Esophagus muscularis mucosa (tissue), 4 donors: ENCODE measurements at regions not wholly inside any gene's neighbourhood (a gene's known extent, or its start where the extent isn't known, plus 50 kb on each side); places are given as distances from the start of the nearest gene placed in this dataset.

Source experiments
- DNase-seq: peaks from one replicate; pipeline ENCODE4 v3.0.0-alpha.2; 2017; ENCODE audit errors: extremely low spot score
- H3K27ac ChIP-seq, 4 donors: fragments of 200-600 bp; sonication (generic); replicated peaks in 1 of 4; 1 replicate in 3 of 4; 2 replicates in 1 of 4; pipeline ENCODE4 v1.5.1; 2016 to 2019; ENCODE audit warnings: mild to moderate bottlenecking in 1 of 4
- H3K27me3 ChIP-seq, 4 donors: fragments of 200-600 bp; sonication (generic); one replicate each; pipeline versions ENCODE4 v1.5.1 to v1.6.0; 2016 to 2019
- H3K36me3 ChIP-seq, 4 donors: fragments of 200-600 bp; sonication (generic); one replicate each; pipeline ENCODE4 v1.5.1; 2016 to 2019
- H3K4me1 ChIP-seq, 4 donors: fragments of 200-600 bp; sonication (generic); one replicate each; pipeline ENCODE4 v1.5.1; 2016 to 2019
- H3K4me3 ChIP-seq, 4 donors: fragments of 200-600 bp; sonication (generic); 1 replicate in 2 of 4; 2 replicates in 2 of 4; pipeline ENCODE4 v1.5.1; 2016 to 2019; ENCODE audit warnings: mild to moderate bottlenecking in 4 of 4, moderate library complexity in 1 of 4
- H3K9me3 ChIP-seq, 4 donors: fragments of 200-600 bp; sonication (generic); 1 replicate in 3 of 4; 2 replicates in 1 of 4; pipeline ENCODE4 v1.5.1; 2016 to 2019
- CTCF ChIP-seq, 3 experiments: fragments of 200-600 bp in 2 of 3; fragments of 450-650 bp in 1 of 3; sonication (generic) in 2 of 3; IDR thresholded peaks; one replicate each; pipeline ENCODE4 v1.5.1; 2017 to 2019; ENCODE audit warnings: antibody characterized with exemption in 3 of 3, mild to moderate bottlenecking in 2 of 3, moderate library complexity in 1 of 3
- EP300 ChIP-seq: sonication (generic); formaldehyde crosslinking; IDR thresholded peaks from one replicate; pipeline ENCODE4 v1.6.1; 2017; ENCODE audit warnings: antibody characterized with exemption
- POLR2A ChIP-seq: fragments of 450-650 bp; IDR thresholded peaks from one replicate; pipeline ENCODE4 v1.6.1; 2017; ENCODE audit warnings: antibody characterized with exemption, moderate library complexity, mild to moderate bottlenecking, low read depth
- POLR2AphosphoS5 ChIP-seq, 2 donors: sonication (generic); formaldehyde crosslinking; IDR thresholded peaks; one replicate each; pipeline ENCODE4 v1.6.1; 2017; ENCODE audit warnings: antibody characterized with exemption in 2 of 2
- whole genome bisulfite sequencing: methylation state at CpG from one replicate; pipeline ENCODE4 v1.1.5; 2018; 5-methylcytosine and 5-hydroxymethylcytosine counted together
- intact Hi-C: fragments of 100-400 bp; cut with DNase I; formaldehyde crosslinking; loops from one replicate; pipeline ENCODE4 v1.15.1; 2023

DNA sequence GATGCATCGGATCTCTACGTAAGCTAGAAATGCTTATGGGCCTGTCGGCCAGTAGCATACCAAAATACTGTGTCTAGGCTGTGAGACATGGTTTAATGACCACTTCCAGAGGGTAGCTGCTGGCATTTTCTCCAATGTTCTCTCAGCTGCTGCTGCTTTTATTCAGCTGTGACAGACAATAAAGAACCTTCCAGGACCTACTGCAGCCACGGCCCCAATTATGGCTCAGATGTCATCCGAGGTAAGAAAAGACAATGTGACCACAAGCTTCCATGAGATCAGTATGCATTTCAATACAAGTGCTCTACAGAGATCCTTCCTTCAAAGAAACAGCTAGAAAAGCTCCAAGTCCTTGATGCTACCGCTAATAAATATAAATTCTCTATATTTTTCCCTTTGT is 256.2 kb downstream of the SDHAF3 start:
- no peak overlapping the region for H3K27ac ChIP-seq
- H3K27me3 ChIP-seq: no peaks in the 10 kb centered on the region
- TF ChIP-seq CTCF (IDR thresholded peaks at IDR 0.05) (no peak), POLR2AphosphoS5 (IDR thresholded peaks at IDR 0.05) (no peak), POLR2A (no peak), EP300 (no peak)
- no peaks in the 10 kb centered on the region for H3K9me3 ChIP-seq
- 83% methylated on average over 6 of the region's 6 CpGs for WGBS
- H3K36me3 ChIP-seq: no peaks in the 10 kb centered on the region
- H3K4me3 ChIP-seq: no peak overlapping the region
- no peak for DNase-seq
- intact Hi-C loops: no loop called here
- no peaks in the 10 kb centered on the region for H3K4me1 ChIP-seq

GRCh38 chr7:97377713-97378112 is 260.2 kb downstream of the SDHAF3 start:
- DNase-seq: no peak
- H3K4me3 ChIP-seq: no peak overlapping the region
- no peak overlapping the region for H3K27ac ChIP-seq
- no peak for TF ChIP-seq EP300
- TF ChIP-seq POLR2A: no peak
- no peak for TF ChIP-seq CTCF (IDR thresholded peaks at IDR 0.05)
- no peak for TF ChIP-seq POLR2AphosphoS5 (IDR thresholded peaks at IDR 0.05)
- intact Hi-C loops: no loop called here
- 84% methylated on average over 3 of the region's 3 CpGs for WGBS
- H3K36me3 ChIP-seq: no peaks in the 10 kb centered on the region
- no peaks in the 10 kb centered on the region for H3K4me1 ChIP-seq
- no peaks in the 10 kb centered on the region for H3K27me3 ChIP-seq
- no peaks in the 10 kb centered on the region for H3K9me3 ChIP-seq

- 60% methylated on average over 4 of the region's 4 CpGs for WGBS
- no peak overlapping the region for H3K4me3 ChIP-seq
- TF ChIP-seq POLR2AphosphoS5 (IDR thresholded peaks at IDR 0.05): no peak
- no peak for TF ChIP-seq CTCF (IDR thresholded peaks at IDR 0.05)
- no peak for TF ChIP-seq EP300
- no peak for TF ChIP-seq POLR2A
Observed at GRCh38 chr7:97381815-97382554, 264.5 kb downstream of the SDHAF3 start.

GRCh38 chr7:97390052-97390451 is 272.6 kb downstream of the SDHAF3 start:
- Histone ChIP-seq H3K36me3 (no peaks in the 10 kb centered on the region), H3K4me3 (no peak overlapping the region), H3K9me3 (no peaks in the 10 kb centered on the region), H3K27me3 (peaks cover 0 to 9% (median 0%) of the 10 kb centered on the region in 4 donors), H3K4me1 (no peaks in the 10 kb centered on the region), H3K27ac (no peak overlapping the region)
- TF ChIP-seq POLR2AphosphoS5 (IDR thresholded peaks at IDR 0.05) (no peak), POLR2A (no peak), CTCF (IDR thresholded peaks at IDR 0.05) (no peak), EP300 (no peak)
- 71% methylated on average over 6 of the region's 6 CpGs for WGBS
- DNase-seq: no peak
- intact Hi-C loops: no loop called here

More at GRCh38 chr7:97381815-97382554, 264.5 kb downstream of the SDHAF3 start:
- no peak for DNase-seq
- peaks cover 0 to 2% (median 0%) of the 10 kb centered on the region in 4 donors for H3K27me3 ChIP-seq
- H3K9me3 ChIP-seq: no peaks in the 10 kb centered on the region
- intact Hi-C loops: no loop called here
- no peaks in the 10 kb centered on the region for H3K36me3 ChIP-seq
- H3K4me1 ChIP-seq: no peaks in the 10 kb centered on the region
- no peak overlapping the region for H3K27ac ChIP-seq
